HFFc6 (cell line): ENCODE measurements at regions not wholly inside any gene's neighbourhood (a gene's known extent, or its start where the extent isn't known, plus 50 kb on each side); places are given as distances from the start of the nearest gene placed in this dataset.

ENCODE experiments used
- DNase-seq: peaks from one replicate; pipeline ENCODE4 v3.0.0-alpha.2; 2018
- H3K27ac Mint-ChIP-seq: 2 replicates; pipeline ENCODE4 v1.8.0; 2020; ENCODE audit warnings: mild to moderate bottlenecking, mixed read lengths
- H3K27me3 Mint-ChIP-seq: 2 replicates; pipeline ENCODE4 v1.8.0; 2021; ENCODE audit warnings: mild to moderate bottlenecking, moderate library complexity, mixed read lengths; ENCODE audit not compliant: insufficient read depth
- H3K36me3 Mint-ChIP-seq: 2 replicates; pipeline ENCODE4 v1.8.0; 2021; ENCODE audit warnings: low read depth, mixed read lengths
- H3K4me1 Mint-ChIP-seq: 2 replicates; pipeline ENCODE4 v1.8.0; 2020; ENCODE audit warnings: low read depth, mixed read lengths
- H3K4me3 Mint-ChIP-seq: 2 replicates; pipeline ENCODE4 v1.8.0; 2020; ENCODE audit warnings: mild to moderate bottlenecking, moderate library complexity, mixed read lengths
- H3K9me3 Mint-ChIP-seq: 2 replicates; pipeline ENCODE4 v1.8.0; 2020; ENCODE audit warnings: mild to moderate bottlenecking, mixed read lengths
- TF ChIP-seq, protein P1 (sequence below): fragments of 200-600 bp; sonication (generic); IDR thresholded peaks from 2 replicates; pipeline ENCODE4 v1.5.0; 2021; ENCODE audit warnings: antibody characterized with exemption, mild to moderate bottlenecking

DNA sequence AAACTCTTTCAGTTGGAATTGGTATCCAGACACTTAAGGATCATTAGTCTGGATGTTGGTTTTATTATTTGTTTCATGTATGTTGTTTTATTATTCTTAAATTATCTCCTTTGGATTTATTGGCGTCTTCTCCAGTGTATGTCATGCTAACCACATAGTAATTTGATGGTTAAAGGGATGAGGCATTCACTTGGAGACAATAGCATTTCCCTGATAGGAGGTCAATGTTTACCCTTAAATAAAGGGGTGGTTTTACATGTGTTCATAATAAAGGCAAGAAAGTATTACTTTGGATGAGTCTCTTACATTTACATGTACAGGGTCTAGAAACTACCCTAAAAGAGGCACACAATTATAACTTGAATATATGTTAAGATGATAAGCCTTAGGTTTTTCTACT, 51.2 kb upstream of the RNF144B start:
- Mint-ChIP-seq H3K27ac (no peak overlapping the region), H3K9me3 (no peaks in the 10 kb centered on the region), H3K36me3 (no peaks in the 10 kb centered on the region), H3K27me3 (peaks cover 10% of the 10 kb centered on the region), H3K4me3 (no peak overlapping the region), H3K4me1 (peaks cover 11% of the 10 kb centered on the region; the same call in 1 of the 2 replicates)
- TF ChIP-seq, protein P1, sequence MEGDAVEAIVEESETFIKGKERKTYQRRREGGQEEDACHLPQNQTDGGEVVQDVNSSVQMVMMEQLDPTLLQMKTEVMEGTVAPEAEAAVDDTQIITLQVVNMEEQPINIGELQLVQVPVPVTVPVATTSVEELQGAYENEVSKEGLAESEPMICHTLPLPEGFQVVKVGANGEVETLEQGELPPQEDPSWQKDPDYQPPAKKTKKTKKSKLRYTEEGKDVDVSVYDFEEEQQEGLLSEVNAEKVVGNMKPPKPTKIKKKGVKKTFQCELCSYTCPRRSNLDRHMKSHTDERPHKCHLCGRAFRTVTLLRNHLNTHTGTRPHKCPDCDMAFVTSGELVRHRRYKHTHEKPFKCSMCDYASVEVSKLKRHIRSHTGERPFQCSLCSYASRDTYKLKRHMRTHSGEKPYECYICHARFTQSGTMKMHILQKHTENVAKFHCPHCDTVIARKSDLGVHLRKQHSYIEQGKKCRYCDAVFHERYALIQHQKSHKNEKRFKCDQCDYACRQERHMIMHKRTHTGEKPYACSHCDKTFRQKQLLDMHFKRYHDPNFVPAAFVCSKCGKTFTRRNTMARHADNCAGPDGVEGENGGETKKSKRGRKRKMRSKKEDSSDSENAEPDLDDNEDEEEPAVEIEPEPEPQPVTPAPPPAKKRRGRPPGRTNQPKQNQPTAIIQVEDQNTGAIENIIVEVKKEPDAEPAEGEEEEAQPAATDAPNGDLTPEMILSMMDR, result no peak
- DNase-seq, result no peak

DNA sequence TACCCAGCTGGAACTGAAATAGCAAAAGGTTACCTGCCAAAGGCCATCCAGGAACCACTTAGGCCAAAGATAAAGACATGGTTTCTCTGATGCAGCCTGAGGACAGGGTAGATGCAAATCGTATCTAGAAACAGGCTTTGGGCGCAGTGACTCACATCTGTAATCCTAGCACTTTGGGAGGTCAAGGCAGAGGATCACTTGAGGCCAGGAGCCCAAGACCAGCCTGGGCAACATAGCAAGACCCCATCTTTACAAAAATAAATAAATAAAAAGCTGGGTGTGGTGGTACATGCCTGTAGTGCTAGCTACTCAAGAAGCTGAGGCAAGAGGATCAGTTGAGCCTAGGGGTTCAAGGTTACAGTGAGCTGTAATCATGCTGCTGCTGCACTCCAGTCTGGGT, 52.9 kb upstream of the RNF144B start:
- Mint-ChIP-seq H3K27ac (no peak overlapping the region), H3K4me3 (no peak overlapping the region), H3K27me3 (peaks cover 6% of the 10 kb centered on the region), H3K4me1 (peaks cover 16% of the 10 kb centered on the region; the same call in 1 of the 2 replicates), H3K36me3 (no peaks in the 10 kb centered on the region), H3K9me3 (no peaks in the 10 kb centered on the region)
- TF ChIP-seq, protein P1, result no peak
- no peak for DNase-seq

DNA sequence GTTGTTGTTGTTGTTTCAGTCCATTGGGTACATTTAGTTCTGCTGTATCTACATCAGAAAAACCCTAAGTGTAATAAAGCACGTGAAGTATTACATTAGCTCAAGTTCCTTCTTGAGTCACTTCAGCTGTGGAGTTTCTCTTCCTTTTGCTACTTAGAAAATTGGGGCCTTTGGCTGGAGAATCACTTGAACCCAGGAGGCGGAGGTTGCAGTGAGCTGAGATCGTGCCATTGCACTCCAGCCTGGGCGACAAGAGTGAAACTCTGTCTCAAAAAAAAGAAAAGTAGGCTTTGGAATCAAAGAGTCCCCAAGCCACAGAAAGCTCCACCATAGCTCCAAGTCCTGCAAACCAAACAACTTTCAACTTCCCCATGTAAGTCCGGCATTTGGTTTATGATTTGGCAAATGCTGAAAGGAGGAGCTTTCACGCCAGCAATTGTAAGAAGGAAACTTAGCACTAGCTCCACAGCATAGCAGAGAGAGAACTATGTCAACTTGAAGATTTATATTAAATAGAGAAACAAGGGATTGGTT, 56.5 kb upstream of the RNF144B start:
- peaks cover 7% of the 10 kb centered on the region for H3K27me3 Mint-ChIP-seq
- H3K27ac Mint-ChIP-seq, result no peak overlapping the region

DNA sequence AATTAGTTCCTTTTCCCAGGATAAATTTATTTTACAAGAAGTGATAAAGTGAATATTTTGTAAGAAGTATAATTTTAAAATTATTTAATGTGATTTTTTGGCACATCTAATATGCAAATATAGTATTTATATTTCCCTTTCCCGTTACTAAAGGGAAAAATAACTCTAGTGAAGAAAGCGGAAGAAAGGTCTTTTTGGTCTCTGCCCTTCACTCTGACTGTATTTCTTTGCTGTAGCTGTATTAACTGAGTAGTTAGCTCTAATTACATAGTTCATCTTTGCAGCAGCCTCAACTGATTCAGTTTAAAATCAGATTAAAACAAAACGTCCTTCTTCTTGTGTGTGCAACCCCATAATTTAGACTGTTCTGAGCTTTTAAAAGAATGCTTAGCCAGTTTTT, 57.4 kb upstream of the RNF144B start:
- no peaks in the 10 kb centered on the region for H3K9me3 Mint-ChIP-seq

More for the DNA sequence above, 56.5 kb upstream of the RNF144B start:
- Mint-ChIP-seq H3K36me3 (no peaks in the 10 kb centered on the region), H3K4me1 (peaks cover 29% of the 10 kb centered on the region), H3K4me3 (no peak overlapping the region), H3K9me3 (no peaks in the 10 kb centered on the region)
- DNase-seq, result no peak
- TF ChIP-seq, protein P1, result no peak

DNA sequence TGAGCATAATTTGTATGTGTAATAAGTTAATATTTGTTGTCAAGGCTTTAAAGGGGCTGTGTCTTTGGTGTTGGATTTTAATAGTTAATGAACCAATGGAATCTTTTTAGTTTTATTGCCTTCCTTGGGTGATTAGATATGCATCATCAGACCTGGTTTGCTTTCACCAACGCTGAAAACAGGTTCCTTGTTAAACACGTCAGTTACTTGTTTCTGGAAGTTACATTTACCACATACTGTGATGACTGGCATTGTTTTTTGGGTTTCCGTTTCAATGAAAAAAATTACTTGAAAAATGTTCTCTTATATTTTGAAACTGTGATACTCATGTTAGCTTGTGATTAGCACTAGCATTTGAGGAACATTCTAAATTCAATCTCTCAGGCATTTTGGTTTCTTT, 58.6 kb upstream of the RNF144B start:
- DNase-seq, result no peak
- no peak overlapping the region for H3K27ac Mint-ChIP-seq
- H3K4me3 Mint-ChIP-seq, result no peak overlapping the region
- TF ChIP-seq, protein P1, result no peak
- H3K36me3 Mint-ChIP-seq, result no peaks in the 10 kb centered on the region
- no peaks in the 10 kb centered on the region for H3K9me3 Mint-ChIP-seq
- peaks cover 29% of the 10 kb centered on the region for H3K4me1 Mint-ChIP-seq
- H3K27me3 Mint-ChIP-seq, result 0 out of 2 replicates have a peak, but pooled peaks cover 1% of the 10 kb centered on the region

More for the DNA sequence above, 57.4 kb upstream of the RNF144B start:
- TF ChIP-seq, protein P1, result no peak
- Mint-ChIP-seq H3K27me3 (peaks cover 7% of the 10 kb centered on the region), H3K4me3 (no peak overlapping the region; the same call in 1 of the 2 replicates), H3K4me1 (peaks cover 29% of the 10 kb centered on the region), H3K36me3 (no peaks in the 10 kb centered on the region), H3K27ac (no peak overlapping the region)
- no peak for DNase-seq
